Osteoblast (primary cell): ENCODE measurements at regions not wholly inside any gene's neighbourhood (a gene's known extent, or its start where the extent isn't known, plus 50 kb on each side); places are given as distances from the start of the nearest gene placed in this dataset.

Source experiments
- DNase-seq: peaks from one replicate; pipeline ENCODE4 v3.0.0; 2011; ENCODE audit warnings: low spot score, mixed read lengths; ENCODE audit not compliant: insufficient read length; ENCODE audit errors: missing footprints
- H2AFZ ChIP-seq: 2 replicates; pipeline ENCODE4 v1.6.0; 2011; ENCODE audit warnings: mild to moderate bottlenecking, low read length
- H3K27ac ChIP-seq: 2 replicates; pipeline ENCODE4 v1.5.1; 2011; ENCODE audit warnings: mild to moderate bottlenecking, low read depth, low read length, moderate library complexity
- H3K27me3 ChIP-seq: 2 replicates; pipeline ENCODE4 v1.6.0; 2012; ENCODE audit warnings: mild to moderate bottlenecking, control low read depth, inconsistent platforms, low read length, moderate library complexity; ENCODE audit not compliant: insufficient read depth
- H3K36me3 ChIP-seq: 2 replicates; pipeline ENCODE4 v1.5.1; 2011; ENCODE audit warnings: mild to moderate bottlenecking, low read length, control low read depth, moderate library complexity; ENCODE audit not compliant: insufficient read depth
- H3K4me1 ChIP-seq: 2 replicates; pipeline ENCODE4 v1.5.1; 2011; ENCODE audit warnings: mild to moderate bottlenecking, low read length, control low read depth, moderate library complexity; ENCODE audit not compliant: insufficient read depth
- H3K4me2 ChIP-seq: 2 replicates; pipeline ENCODE4 v1.6.0; 2011; ENCODE audit warnings: mild to moderate bottlenecking, low read length; ENCODE audit not compliant: insufficient read depth
- H3K4me3 ChIP-seq: fragments of 200-600 bp; sonication (generic); 3 replicates; pipeline ENCODE4 v1.5.1; 2012; ENCODE audit warnings: mild to moderate bottlenecking, low read length, inconsistent platforms; ENCODE audit not compliant: insufficient read depth
- H3K79me2 ChIP-seq: 2 replicates; pipeline ENCODE4 v1.6.0; 2012; ENCODE audit warnings: mild to moderate bottlenecking, low read length, control low read depth, inconsistent platforms; ENCODE audit not compliant: insufficient read depth
- H3K9me3 ChIP-seq: 2 replicates; pipeline ENCODE4 v1.5.1; 2011; ENCODE audit warnings: low read depth, low read length, control low read depth
- H4K20me1 ChIP-seq: 2 replicates; pipeline ENCODE4 v1.6.0; 2012; ENCODE audit warnings: mild to moderate bottlenecking, low read length, control low read depth; ENCODE audit not compliant: insufficient read depth
- TF ChIP-seq, protein P1 (sequence below): IDR thresholded peaks from 2 replicates; pipeline ENCODE4 v1.5.1; 2011; ENCODE audit warnings: mild to moderate bottlenecking, low read depth, low read length, moderate library complexity; ENCODE audit errors: extremely low read depth

DNA sequence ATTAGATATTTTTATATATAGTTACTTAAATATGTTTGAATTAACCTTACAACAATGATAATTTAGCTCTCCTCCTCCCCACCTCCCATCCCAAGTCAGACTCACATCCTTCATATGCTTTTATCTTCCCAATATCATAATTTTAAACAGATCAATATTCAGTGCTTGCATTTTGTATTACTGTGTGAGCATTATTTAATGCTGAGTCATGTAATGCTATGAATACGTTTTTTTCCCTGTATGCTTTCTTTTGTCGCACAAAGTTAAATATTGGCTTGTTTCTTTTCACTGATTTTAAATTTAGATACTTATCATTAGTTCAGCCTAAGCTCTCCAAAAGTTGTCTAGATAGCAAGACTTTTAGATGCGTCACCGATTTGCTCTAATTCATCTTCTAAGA is 471.6 kb upstream of the SGO1 start:
- Histone ChIP-seq H3K9me3 (no peaks in the 10 kb centered on the region), H3K27me3 (no peaks in the 10 kb centered on the region), H4K20me1 (no peaks in the 10 kb centered on the region), H3K27ac (no peak overlapping the region), H3K36me3 (no peaks in the 10 kb centered on the region), H3K4me1 (no peaks in the 10 kb centered on the region), H3K4me3 (no peak overlapping the region), H2AFZ (no peak overlapping the region), H3K79me2 (no peaks in the 10 kb centered on the region), H3K4me2 (no peak overlapping the region)
- TF ChIP-seq, protein P1, sequence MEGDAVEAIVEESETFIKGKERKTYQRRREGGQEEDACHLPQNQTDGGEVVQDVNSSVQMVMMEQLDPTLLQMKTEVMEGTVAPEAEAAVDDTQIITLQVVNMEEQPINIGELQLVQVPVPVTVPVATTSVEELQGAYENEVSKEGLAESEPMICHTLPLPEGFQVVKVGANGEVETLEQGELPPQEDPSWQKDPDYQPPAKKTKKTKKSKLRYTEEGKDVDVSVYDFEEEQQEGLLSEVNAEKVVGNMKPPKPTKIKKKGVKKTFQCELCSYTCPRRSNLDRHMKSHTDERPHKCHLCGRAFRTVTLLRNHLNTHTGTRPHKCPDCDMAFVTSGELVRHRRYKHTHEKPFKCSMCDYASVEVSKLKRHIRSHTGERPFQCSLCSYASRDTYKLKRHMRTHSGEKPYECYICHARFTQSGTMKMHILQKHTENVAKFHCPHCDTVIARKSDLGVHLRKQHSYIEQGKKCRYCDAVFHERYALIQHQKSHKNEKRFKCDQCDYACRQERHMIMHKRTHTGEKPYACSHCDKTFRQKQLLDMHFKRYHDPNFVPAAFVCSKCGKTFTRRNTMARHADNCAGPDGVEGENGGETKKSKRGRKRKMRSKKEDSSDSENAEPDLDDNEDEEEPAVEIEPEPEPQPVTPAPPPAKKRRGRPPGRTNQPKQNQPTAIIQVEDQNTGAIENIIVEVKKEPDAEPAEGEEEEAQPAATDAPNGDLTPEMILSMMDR, result no peak
- no peak for DNase-seq

- no peak overlapping the region for H3K4me3 ChIP-seq
- no peaks in the 10 kb centered on the region for H3K79me2 ChIP-seq
- peak overlapping the region; percentile 3 for H3K4me2 ChIP-seq
- H3K27me3 ChIP-seq, result no peaks in the 10 kb centered on the region
- H3K36me3 ChIP-seq, result no peaks in the 10 kb centered on the region
- H3K9me3 ChIP-seq, result no peaks in the 10 kb centered on the region
- H4K20me1 ChIP-seq, result no peaks in the 10 kb centered on the region
- no peak overlapping the region for H3K27ac ChIP-seq
- H3K4me1 ChIP-seq, result peaks cover 7% of the 10 kb centered on the region
- TF ChIP-seq, protein P1, result no peak
- peak overlapping the region; percentile 57 for H2AFZ ChIP-seq
- no peak for DNase-seq
Measured at GRCh38 chr3:20652231-20652986, 466.4 kb upstream of the SGO1 start.

DNA sequence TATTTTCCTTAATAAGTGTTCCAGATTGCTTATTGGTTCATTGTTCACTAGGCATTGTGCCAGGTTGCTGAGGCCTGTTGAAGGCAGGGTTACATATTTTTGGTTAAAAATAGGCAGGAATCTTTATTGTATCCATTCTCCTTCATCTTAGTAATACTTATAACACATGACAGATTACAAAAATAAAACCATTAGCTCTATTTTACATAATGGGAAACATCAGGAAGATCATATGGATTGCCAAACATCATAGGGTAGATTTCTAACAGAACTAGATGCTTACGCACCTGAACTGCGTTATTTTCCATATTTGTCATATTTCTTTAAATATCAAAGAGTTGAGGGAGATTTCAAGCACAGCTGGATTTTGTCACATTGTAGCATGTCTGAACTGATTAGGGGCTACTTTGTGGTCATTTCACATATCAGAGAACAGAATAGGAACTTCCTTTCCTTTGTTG is 462.9 kb upstream of the SGO1 start:
- no peaks in the 10 kb centered on the region for H3K79me2 ChIP-seq
- H3K4me3 ChIP-seq, result no peak overlapping the region
- no peak for DNase-seq
- H3K27ac ChIP-seq, result no peak overlapping the region
- peaks cover 7% of the 10 kb centered on the region for H3K4me1 ChIP-seq
- H3K4me2 ChIP-seq, result no peak overlapping the region
- no peaks in the 10 kb centered on the region for H3K9me3 ChIP-seq
- no peaks in the 10 kb centered on the region for H3K27me3 ChIP-seq
- no peaks in the 10 kb centered on the region for H4K20me1 ChIP-seq
- H3K36me3 ChIP-seq, result no peaks in the 10 kb centered on the region
- TF ChIP-seq, protein P1, result no peak
- H2AFZ ChIP-seq, result no peak overlapping the region

DNA sequence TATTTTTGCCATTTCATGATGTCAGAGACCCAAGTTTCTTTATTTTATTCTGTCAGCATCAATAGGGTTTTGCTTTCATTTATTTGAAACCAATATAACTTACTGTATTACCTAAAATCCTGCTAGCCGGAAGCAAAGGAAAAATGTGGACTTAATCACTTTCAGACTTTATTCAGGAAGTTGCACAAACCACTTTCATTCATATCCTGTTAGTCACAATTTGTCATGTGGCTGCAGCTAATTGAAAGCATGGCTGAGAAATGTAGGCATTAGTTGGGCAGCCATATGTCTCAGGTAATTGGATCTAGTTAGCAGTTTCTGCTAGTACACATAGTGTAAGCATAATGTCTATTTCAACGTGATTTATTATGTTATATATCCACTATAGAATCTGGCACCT is 462.3 kb upstream of the SGO1 start:
- TF ChIP-seq, protein P1, result no peak
- Histone ChIP-seq H3K27me3 (no peaks in the 10 kb centered on the region), H3K79me2 (no peaks in the 10 kb centered on the region), H4K20me1 (no peaks in the 10 kb centered on the region), H3K27ac (no peak overlapping the region), H3K4me1 (peaks cover 7% of the 10 kb centered on the region), H3K4me2 (peak overlapping the region; percentile 17), H3K4me3 (no peak overlapping the region), H3K9me3 (no peaks in the 10 kb centered on the region), H3K36me3 (no peaks in the 10 kb centered on the region), H2AFZ (no peak overlapping the region)
- DNase-seq, result peak; percentile 50
